Breast epithelium (tissue), 3 donors: ENCODE measurements at regions not wholly inside any gene's neighbourhood (a gene's known extent, or its start where the extent isn't known, plus 50 kb on each side); places are given as distances from the start of the nearest gene placed in this dataset.

ENCODE experiments used
- POLR2A ChIP-seq: fragments of 450-650 bp; IDR thresholded peaks from one replicate; pipeline ENCODE4 v1.6.1; 2016; ENCODE audit warnings: antibody characterized with exemption, mild to moderate bottlenecking, moderate library complexity
- POLR2AphosphoS5 ChIP-seq, 3 donors: sonication (generic); formaldehyde crosslinking; IDR thresholded peaks; one replicate each; pipeline ENCODE4 v1.6.1; 2017; ENCODE audit warnings: antibody characterized with exemption in 3 of 3
- TF ChIP-seq, protein P1 (sequence below), 3 donors: fragments of 450-650 bp; IDR thresholded peaks; one replicate each; pipeline ENCODE4 v1.5.1; 2016 to 2017; ENCODE audit warnings: antibody characterized with exemption in 3 of 3, mild to moderate bottlenecking in 3 of 3, moderate library complexity in 3 of 3

DNA sequence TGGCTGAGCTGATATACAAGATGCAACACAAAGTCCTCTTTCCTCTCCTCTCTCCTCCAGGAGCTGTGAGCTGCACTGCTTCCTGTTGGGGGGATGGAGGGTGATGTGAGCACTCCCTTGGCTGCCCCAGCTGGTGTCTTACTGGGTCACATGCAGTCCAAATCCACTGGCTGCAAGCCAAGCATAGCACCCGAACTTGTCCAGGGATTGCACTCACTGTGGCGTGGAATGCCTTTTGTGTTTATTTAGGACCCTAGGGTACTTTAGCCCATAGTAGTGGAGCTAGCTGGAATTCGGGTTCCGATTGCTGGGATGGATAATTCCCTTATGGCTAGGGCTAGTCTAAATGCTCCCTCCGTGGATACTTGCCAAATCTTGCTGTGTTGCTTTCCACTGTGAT lies 424.9 kb upstream of the SYT1 start:
- TF ChIP-seq, protein P1, sequence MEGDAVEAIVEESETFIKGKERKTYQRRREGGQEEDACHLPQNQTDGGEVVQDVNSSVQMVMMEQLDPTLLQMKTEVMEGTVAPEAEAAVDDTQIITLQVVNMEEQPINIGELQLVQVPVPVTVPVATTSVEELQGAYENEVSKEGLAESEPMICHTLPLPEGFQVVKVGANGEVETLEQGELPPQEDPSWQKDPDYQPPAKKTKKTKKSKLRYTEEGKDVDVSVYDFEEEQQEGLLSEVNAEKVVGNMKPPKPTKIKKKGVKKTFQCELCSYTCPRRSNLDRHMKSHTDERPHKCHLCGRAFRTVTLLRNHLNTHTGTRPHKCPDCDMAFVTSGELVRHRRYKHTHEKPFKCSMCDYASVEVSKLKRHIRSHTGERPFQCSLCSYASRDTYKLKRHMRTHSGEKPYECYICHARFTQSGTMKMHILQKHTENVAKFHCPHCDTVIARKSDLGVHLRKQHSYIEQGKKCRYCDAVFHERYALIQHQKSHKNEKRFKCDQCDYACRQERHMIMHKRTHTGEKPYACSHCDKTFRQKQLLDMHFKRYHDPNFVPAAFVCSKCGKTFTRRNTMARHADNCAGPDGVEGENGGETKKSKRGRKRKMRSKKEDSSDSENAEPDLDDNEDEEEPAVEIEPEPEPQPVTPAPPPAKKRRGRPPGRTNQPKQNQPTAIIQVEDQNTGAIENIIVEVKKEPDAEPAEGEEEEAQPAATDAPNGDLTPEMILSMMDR (IDR thresholded peaks at IDR 0.05), result no peak
- TF ChIP-seq POLR2A, result no peak
- TF ChIP-seq POLR2AphosphoS5 (IDR thresholded peaks at IDR 0.05), result no peak
